ENCODE measurements at regions not wholly inside any gene's neighbourhood (a gene's known extent, or its start where the extent isn't known, plus 50 kb on each side); places are given as distances from the start of the nearest gene placed in this dataset.

GRCh38 chr1:30637183-30637980 lies 86.0 kb downstream of the MATN1 start:
- no peak for DNase-seq

- DNase-seq = no peak
Observed at GRCh38 chr1:30636621-30637020, 86.8 kb downstream of the MATN1 start.

GRCh38 chr1:30635391-30635975 lies 87.9 kb downstream of the MATN1 start:
- no peak for DNase-seq

GRCh38 chr1:30634507-30634906 lies 88.9 kb downstream of the MATN1 start:
- no peak for DNase-seq

GRCh38 chr1:30633294-30633693 lies 90.1 kb downstream of the MATN1 start:
- DNase-seq = no peak

- DNase-seq = no peak
Observed at GRCh38 chr1:30632481-30632880, 90.9 kb downstream of the MATN1 start.

GRCh38 chr1:30631700-30632099 lies 91.7 kb downstream of the MATN1 start:
- no peak for DNase-seq

- DNase-seq = no peak
Observed at GRCh38 chr1:30629501-30629900, 93.9 kb downstream of the MATN1 start.

- DNase-seq = no peak
Observed at GRCh38 chr1:30627994-30628393, 95.4 kb downstream of the MATN1 start.

GRCh38 chr1:30627206-30627605 lies 96.2 kb downstream of the MATN1 start:
- DNase-seq = no peak

- no peak for DNase-seq
Observed at GRCh38 chr1:30623431-30623830, 100.0 kb downstream of the MATN1 start.

- DNase-seq = no peak
Observed at GRCh38 chr1:30619619-30620018, 103.8 kb downstream of the MATN1 start.

GRCh38 chr1:30618335-30618747 lies 105.0 kb downstream of the MATN1 start:
- peak; percentile 4 for DNase-seq

- DNase-seq = no peak
Observed at GRCh38 chr1:30616759-30617158, 106.6 kb downstream of the MATN1 start.

GRCh38 chr1:30615816-30616590 lies 107.4 kb downstream of the MATN1 start:
- no peak for DNase-seq

- no peak for DNase-seq
Observed at GRCh38 chr1:30615076-30615795, 108.1 kb downstream of the MATN1 start.

- DNase-seq = no peak
Observed at GRCh38 chr1:30613188-30613587, 110.2 kb downstream of the MATN1 start.

GRCh38 chr1:30612536-30613065 lies 110.8 kb downstream of the MATN1 start:
- DNase-seq = no peak

GRCh38 chr1:30611741-30612309 lies 111.6 kb downstream of the MATN1 start:
- DNase-seq = no peak

- DNase-seq = no peak
Observed at GRCh38 chr1:30610917-30611316, 112.5 kb downstream of the MATN1 start.

- DNase-seq = no peak
Observed at GRCh38 chr1:30609999-30610345, 113.4 kb downstream of the MATN1 start.

- no peak for DNase-seq
Observed at GRCh38 chr1:30609336-30609998, 113.9 kb downstream of the MATN1 start.
